NCI-H524 (cell line): ENCODE measurements at regions not wholly inside any gene's neighbourhood (a gene's known extent, or its start where the extent isn't known, plus 50 kb on each side); places are given as distances from the start of the nearest gene placed in this dataset.
A peak's percentile ranks its signal among the peaks of the same experiment; 100 is the strongest.
"Not testable (repeated sequence)": the region's sequence is repeated elsewhere in the genome, so short reads cannot be mapped to it uniquely, and the experiment has no call there.

ENCODE experiments used
- DNase-seq, 2 experiments: peaks; one replicate each; lab custom pipeline; 2025; lab: John Stamatoyannopoulos, UW

DNA sequence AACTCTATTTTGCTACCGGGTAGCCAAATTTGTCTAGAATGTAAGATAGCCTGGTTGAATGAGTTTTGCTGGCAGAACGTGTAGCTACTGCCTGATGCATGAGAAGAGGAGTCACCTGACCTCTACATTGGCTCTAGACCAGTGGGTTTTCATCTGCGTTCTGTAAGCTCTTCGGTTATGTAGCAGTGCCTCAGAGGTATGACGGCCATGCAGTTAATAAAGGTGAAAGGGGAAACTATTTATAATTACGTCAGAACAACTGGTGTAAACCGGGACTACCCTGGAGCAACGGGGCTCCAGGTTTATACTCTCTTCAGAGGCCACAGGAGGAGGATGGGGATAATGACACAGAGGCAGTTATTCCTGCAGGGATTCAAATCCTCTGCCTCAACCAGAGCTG lies 173.4 kb upstream of the KITLG start:
- DNase-seq, result no peak

DNA sequence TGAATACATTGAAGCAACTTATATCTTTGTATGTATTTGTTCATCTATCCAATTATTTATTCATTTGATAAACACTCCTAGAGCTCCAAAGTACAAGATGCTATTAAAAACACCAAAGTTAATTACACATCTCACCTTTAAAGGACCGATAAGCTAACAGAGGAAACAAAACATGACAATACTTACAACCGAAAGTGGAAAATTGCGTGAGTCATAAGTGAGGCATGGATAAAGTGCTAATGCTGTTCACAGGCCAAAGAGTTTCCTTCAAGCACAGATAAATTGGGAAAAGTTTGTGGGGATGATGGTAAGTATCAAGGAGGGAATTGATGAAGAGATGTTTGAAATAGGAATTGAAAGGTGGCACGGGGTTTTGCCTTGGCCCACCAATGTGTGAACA lies 172.8 kb upstream of the KITLG start:
- DNase-seq, result no peak

DNA sequence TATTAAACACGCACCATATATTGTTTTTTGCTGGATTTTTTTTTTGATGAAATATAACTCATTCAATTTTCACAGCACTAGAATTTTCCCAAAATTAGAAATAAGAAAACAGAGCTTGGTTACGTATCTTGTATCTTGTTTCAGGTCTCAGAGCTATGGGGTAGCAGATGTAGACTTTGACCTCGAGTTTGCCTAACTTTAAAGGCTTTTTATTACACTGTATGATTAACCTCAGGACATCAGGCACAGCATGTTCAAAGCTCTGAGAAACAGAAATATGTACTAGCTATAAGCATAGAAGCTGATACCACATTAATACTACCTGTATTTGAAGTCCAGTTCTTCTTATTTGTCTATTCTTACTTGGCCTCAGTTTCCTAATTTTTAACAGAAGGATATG lies 171.9 kb upstream of the KITLG start:
- no peak for DNase-seq

DNA sequence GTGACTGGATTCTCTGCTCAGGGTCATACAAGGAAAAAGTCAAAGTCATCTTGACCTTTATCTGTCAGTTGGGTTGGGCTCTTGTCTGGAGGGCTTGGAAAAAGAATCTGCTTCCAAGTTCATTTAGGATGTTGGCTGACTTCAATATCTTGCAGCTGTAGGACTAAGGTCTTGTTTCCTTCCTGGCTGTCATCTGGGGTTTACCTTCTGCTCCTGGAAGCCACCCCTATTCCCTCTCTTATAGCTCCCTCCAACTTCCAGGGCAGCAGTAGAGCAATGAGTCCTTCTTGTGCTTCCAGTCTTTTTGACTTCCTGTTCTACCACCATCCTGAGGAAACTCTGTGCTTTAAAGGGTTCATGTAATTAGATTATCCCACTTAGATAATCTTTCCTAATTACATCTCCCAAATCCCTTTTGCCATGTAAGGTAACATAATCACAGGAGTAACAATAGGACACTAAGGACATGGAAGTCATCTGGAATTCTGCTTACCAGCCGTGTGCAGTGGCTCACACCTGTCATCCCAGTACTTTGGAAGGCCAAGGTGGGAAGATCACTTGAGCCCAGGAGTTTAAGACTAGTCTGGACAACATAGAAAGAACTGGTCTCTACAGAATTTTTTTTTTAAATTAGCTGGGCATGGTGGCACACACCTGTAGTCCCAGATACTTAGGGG lies 170.7 kb upstream of the KITLG start:
- DNase-seq, result peak; percentile 5 to 64

DNA sequence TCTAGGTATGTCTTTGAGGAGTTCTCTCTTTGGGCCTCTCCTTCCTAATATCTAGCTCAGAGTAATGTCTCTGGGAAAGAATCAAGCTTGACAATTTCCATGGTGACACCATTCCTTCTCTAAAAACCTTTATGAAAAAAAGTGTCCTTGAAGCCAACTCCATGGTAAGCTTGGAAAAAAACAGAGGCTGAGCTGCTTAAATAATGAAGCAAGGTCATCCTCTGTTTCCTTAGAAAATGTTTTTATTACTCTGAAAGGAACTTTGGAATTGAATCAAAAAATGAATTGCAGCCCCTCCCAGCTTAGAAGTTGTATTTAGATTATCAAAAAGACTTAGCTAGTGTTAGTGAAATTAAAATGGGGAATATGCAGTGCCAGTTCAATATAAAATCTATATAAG lies 166.1 kb upstream of the KITLG start:
- no peak for DNase-seq

DNA sequence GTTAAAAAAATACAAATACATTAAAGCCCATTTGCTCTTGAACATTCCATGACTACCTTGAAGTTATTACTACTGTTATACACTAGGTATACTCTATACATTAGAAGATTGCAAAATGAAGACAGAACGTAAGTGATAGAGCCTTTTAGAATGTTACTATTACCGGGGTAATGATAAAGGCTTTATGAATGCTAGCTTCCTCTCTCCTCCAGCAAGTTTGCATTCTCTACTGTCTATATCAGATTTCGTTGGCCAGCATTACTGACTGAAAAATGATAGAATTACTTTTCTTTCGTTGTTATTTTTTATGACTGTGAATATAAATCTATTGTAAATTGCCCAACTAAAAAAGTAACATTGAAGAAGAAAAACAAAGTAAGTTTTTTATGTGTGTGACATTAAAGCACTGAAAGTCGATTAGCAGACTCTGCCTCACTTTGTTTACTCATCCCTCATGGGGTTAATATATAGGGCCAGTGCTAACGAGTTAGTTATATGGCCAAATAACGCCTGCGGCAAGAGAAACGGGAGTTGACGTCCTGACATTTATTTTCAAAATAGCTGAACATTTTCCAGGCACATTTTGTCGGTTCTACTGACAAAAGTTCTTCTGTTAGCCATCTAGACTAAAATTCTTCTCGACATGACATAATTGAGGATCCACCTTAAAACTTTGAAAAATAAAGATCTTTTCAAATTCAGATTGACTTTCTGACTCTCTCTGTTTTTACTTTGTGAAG lies 163.8 kb upstream of the KITLG start:
- no peak for DNase-seq

DNA sequence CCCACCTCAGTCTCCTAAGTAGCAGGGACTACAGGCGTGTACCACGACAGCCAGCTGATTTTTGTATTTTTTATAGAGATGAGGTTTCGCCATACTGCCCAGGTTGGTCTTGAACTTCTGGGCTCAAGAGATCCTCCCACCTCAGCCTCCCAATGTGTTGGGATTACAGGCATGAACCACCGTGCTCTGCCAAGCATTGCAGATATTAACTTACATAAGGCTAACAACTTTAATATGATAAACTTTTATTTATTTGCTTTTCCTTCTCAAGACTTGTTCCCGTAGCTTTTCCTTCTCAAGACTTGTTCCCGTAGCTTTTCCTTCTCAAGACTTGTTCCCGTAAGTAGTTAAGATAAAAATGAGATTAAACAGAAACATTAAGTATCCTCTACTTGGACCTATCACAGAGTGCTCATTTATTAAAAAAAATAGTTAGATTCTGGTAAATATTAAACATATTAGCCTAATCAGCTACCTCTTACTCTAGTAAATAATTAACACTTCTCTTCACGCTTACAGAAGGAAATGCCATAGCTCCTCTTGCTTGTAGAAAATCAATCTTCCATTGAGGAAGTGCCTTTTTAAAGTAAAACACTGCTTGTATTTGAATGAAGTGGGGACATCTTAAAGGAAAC lies 157.7 kb upstream of the KITLG start:
- DNase-seq, result no peak

DNA sequence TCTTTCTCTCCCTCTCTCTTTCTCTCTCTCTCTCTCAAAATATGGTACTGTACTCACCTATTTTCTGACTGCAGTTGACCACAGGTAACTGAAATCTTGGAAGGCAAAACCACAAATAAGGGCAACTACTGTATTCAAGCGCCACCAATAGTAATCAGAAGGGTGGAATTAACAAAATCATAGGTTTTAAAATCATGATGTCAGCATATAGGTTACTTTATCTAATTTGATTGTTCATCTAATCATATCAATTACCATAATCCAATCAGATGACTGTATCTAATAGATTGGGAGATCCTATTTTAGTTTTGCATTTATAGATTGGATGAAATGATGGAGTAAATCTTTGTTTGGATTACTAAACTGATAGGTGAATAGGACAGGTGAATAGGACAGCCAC lies 155.8 kb upstream of the KITLG start:
- DNase-seq, result no peak

DNA sequence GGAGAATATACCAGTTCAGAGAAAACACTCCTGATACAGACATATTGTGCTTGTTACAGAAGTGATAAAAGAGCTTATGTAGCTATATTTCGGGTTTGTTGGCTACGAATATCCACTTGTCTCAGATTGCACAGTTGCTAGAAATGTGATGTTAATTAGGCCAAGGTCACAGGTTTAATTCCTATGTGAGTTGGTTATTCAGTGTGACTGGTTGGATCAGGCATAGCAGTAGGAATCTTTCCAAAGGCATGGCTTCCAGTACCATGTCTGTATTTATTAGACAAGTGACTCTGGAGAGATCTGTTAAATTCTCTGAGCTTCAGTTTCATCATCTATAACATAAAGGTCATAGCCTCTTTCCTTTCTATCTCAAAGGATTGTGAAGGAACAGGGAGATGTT lies 152.7 kb upstream of the KITLG start:
- DNase-seq, result no peak

DNA sequence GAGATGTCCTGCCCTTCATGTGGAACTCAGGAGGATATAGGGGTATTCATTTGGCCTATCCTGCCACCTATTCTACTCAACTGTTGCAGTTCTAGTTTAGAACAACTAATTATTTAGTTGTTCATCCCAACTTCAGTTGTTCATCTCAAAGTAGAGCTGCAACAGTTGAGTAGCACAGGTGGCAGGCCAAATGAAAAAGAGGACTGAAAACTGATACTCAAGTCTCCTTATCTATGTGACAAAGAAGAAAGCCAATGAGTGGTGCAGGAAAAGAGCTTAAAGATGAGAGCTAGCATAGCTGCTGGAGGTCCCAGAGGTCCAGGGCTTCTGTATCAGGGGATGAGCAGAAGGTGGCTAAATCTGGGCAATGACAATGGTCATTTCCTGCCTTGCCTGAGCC lies 148.9 kb upstream of the KITLG start:
- no peak for DNase-seq

DNA sequence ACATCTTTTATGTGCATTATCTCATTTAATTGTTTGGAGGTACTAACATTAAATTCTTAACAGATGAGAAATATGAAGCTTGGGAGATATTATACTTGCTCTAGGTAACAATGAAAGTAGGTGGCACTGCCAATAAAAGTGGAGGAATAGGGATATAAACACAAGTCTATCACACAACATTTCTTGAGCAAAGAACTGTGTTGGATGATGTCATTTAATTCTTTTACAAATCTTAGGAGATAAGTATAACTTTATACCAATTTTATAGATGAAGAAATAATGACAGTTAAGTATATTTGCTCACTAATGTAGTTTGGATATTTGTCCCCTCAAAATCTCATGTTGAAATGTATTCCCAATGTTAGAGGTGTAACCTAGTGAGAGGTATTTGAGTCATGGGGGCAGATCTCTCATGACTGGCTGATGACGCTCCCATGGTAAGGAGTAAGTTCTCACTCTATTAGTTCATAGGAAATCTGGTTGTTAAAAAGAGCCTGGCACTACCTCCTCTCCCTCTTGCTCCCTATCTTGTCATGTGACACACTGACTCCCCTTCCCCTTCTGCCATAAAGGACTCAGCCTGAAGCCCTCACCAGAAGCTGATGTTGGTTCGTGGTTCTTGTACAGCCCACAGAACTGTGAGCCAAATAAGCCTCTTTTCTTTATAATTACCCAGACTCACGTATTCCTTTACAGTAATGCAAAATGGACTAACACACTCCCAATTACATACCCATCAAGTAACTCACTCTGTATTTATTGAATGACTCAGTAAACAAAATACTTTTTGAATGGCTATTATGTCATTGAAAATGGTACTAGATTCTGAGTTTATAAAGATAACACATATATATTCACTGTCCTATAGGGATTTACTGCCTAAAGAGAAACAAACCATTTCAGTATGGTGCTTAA lies 146.8 kb upstream of the KITLG start:
- no peak for DNase-seq

DNA sequence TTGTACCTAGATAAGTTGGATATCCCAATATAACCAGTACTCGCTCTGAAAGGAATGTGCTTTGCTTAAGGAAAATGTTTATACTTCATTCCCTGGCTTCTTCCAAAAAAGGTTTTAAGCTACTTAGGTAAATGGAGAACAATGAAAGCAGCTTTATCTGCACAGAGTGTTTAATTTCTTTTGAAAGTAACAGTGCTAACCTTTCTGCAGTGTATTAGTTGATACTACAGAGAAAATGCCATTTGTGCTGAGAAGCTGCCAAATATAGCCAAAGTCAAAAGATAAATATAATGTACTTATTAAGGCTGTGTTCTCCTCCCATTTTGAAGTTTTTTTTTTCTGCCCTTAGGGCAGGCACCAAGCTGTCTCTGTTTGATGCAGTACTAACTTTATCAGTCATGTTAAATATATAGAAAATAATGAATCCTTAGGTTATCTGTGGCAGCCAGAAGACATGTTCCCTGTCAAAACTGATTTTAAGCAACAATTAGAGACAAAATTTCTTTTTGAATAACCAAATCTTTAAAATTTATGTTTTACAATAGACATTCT lies 145.4 kb upstream of the KITLG start:
- DNase-seq, result no peak

DNA sequence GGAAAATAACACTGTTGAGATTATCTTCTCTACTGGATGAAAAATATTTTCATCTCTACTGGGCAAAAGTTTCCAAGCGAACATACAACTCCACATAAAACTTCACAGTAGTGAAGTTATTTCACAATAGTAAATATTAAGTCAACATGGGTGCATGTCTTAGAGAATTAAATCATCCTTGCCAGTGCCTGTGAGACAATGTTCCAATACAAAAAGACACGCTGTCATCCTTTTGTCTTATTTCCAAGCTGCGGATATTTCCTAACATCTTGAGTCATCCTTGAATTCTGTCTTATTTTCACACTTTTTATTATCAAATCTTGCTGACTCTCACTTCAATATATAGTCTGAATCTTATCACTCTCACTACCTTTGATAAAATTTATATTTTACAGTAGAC lies 142.9 kb upstream of the KITLG start:
- no peak for DNase-seq

DNA sequence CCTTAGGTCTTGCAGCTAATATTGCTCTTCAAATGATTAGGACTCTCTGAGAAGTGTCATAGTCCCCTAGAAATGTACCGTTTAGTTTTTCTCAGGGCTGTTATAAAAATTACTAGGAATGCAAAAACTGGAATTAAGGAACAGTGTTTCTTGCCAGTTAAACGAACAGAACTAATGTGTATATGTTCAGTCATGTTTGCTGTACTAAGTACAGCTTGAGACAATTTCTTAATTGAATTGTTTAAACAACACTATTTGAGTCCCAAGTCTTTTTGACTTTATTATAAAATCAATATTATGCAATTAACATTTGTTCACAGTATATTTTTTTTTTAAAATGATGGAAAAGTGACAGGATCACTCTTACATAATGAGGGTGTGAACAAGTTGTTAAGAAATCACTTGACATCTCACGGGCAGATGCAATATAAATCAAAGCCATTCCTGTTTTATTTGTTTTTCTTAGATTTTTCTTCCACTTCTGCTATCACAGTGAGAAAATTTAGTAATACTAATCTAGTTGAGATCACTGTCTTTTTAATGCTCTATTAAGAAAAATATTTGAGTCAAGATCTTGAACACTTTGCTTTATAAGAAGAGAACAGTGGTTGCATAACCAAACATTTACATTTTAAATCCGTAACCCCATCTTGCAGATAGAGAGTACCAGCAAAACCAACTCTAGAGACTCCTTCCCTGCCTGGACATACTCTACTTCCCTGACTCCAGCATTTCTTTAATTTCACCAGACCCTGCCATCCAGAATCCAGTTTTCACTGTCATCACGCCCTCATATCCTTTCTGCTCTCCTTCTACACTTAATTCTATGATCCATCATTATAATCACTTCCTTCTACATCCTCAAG lies 140.7 kb upstream of the KITLG start:
- DNase-seq, result no peak

DNA sequence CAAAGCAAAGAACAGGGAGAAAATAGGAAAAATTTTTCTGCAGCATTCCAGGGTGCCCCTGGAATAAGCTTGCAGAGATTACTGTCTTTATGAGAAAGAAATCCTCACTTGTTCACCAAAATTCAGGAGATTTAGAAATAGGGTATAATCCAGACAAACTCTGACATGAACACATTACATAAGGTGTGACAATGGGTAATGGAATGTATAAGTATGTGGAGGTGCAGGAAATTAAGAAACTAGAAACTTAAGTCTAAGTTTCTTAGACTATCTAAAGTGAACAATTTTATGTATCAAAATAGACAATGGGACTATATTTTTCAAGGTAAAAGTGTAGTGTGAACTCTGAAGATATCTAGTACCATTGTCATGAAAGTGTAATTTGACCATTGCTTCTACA lies 140.0 kb upstream of the KITLG start:
- DNase-seq, result no peak

DNA sequence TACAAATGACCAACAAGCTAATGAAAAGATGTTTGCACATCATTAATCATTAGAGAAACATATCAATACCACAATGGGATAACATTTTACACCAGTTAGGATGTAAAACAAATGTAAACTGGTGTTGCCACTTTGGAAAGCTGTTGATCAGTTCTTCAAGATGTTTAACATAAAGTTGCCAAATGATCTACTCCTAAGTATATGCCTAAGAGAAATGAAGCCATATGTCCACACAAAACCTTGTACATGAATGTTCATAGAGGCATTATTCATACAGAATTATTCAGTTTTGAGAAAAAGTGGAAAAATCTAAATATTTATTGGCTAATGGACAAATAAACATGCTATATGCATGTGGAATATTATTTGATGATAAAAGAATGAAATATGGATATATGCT lies 136.9 kb upstream of the KITLG start:
- no peak for DNase-seq

DNA sequence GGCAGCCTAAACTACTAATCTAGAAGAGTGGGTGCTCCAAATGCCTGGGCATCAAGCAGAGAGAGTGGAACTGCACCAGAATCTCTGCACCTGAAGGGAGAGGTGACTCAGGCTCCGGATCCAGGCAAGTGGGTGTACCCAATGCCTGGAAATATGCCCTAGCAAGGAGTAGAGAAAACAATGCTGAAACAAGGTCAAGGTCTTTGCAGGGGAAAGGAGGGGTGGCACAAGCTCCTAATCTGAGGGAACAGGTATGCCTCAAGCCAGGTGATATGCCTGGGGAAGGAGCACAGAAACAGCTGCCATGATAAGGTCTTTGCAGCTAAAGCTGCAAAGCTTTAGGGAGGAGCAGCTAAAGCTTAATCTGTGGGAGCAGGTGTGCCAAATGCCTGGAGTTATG lies 136.0 kb upstream of the KITLG start:
- DNase-seq, result no peak

DNA sequence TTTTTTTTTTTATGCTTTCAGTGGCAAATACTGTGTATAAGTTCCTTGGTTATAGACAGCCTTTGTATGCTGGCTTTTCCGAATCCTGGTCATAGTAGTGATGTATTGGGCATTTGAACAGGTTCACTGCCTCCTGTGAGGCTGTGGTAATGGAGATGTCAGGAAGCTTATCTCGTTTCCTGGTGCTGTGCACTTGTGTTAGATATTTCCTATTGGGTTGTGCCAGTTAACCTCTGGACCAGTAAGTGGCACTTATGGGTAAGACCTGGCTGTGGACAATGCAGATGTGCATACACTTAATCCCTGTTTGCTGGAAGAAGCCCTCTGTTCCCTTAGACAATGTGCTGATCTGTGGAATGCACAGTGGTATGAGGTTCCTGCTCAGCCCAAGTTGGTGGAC lies 135.4 kb upstream of the KITLG start:
- no peak for DNase-seq

DNA sequence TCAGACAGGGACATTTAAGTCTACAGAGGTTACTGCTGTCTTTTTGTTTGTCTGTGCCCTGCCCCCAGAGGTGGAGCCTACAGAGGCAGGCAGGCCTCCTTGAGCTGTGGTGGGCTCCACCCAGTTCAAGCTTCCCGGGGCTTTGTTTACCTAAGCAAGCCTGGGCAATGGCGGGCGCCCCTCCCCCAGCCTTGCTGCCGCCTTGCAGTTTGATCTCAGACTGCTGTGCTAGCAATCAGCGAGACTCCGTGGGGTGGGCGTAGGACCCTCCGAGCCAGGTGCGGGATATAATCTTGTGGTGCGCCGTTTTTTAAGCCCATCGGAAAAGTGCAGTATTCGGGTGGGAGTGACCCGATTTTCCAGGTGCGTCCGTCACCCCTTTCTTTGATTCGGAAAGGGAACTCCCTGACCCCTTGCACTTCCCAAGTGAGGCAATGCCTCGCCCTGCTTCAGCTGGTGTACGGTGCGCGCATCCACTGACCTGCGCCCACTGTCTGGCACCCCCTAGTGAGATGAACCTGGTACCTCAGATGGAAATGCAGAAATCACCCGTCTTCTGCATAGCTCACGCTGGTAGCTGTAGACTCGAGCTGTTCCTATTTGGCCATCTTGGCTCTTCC lies 134.1 kb upstream of the KITLG start:
- DNase-seq, result not testable (repeated sequence)

DNA sequence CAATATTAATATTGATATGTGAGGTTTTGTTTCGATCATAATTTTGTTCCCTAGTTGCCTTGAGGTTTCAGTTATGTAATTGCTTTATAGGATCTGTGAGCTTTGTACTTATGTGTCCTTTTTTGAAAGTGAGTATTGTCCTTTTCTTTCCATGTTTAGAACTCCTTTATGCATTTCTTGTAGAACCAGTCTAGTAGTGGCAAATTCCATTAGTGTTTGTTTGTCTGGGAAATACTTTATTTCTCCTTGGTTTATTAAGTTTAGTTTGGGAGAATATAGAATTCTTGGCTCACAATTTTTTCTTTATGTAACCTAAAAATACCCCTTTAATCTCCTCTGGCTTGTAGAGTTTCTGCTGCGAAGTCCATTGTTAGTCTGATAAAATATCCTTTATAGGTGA lies 127.5 kb upstream of the KITLG start:
- DNase-seq, result no peak

DNA sequence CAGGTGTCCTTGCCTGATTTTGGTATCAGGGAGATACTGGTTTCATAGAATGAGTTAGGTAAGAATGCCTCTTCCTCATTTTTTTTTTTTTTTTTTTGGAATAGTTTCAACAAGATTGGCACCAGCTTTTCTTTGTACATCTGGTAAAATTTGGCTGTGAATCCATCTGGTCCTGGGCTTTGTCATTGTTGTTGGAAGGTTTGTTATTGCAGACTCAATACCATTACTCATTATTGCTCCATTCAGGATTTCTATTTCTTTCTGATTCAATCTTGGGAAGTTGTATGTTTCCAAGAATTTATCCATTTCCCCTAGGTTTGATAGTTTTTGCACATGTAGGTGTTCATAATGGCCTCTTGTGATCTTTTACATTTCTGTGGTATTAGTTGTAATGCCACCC lies 126.0 kb upstream of the KITLG start:
- DNase-seq, result no peak
